Neural progenitor cell (in vitro differentiated cells): ENCODE measurements at regions not wholly inside any gene's neighbourhood (a gene's known extent, or its start where the extent isn't known, plus 50 kb on each side); places are given as distances from the start of the nearest gene placed in this dataset.

Experiments
- EZH2 ChIP-seq: fragments of 200-600 bp; sonication (generic); IDR thresholded peaks from 2 replicates; pipeline ENCODE4 v1.6.1; 2017; ENCODE audit warnings: antibody characterized with exemption, mild to moderate bottlenecking, moderate library complexity
- EZH2phosphoT487 ChIP-seq: fragments of 200-600 bp; sonication (generic); IDR thresholded peaks from 2 replicates; pipeline ENCODE4 v1.6.1; 2017; ENCODE audit warnings: antibody characterized with exemption

GRCh38 chr14:25518364-25518763 lies 468.4 kb upstream of the STXBP6 start:
- TF ChIP-seq EZH2, result no peak
- no peak for TF ChIP-seq EZH2phosphoT487
